Kidney (tissue), 13 donors: ENCODE measurements at regions not wholly inside any gene's neighbourhood (a gene's known extent, or its start where the extent isn't known, plus 50 kb on each side); places are given as distances from the start of the nearest gene placed in this dataset.

ENCODE experiments used
- DNase-seq, 5 donors: peaks; one replicate each; pipeline ENCODE4 v3.0.0-alpha.2; 2013 to 2020
- FAIRE-seq: peaks from 2 replicates; lab custom pipeline; 2012; peaks lifted over from hg19 to GRCh38; lab: Jason Lieb, UNC
- H3K27ac ChIP-seq, 2 donors: one replicate each; pipeline ENCODE4 v1.7.0; 2013; ENCODE audit warnings: low read depth in 2 of 2, low read length in 2 of 2, inconsistent platforms in 1 of 2
- H3K27me3 ChIP-seq: one replicate; pipeline ENCODE4 v1.7.1; 2013; ENCODE audit warnings: low read length, inconsistent platforms; ENCODE audit not compliant: control insufficient read depth, insufficient read depth
- H3K36me3 ChIP-seq, 3 donors: one replicate each; pipeline versions ENCODE4 v1.7.0 to v1.7.1; 2013; ENCODE audit warnings: low read length in 3 of 3, control low read depth in 1 of 3, inconsistent platforms in 1 of 3; ENCODE audit not compliant: insufficient read depth in 3 of 3, control insufficient read depth in 2 of 3
- H3K4me1 ChIP-seq, 3 donors: one replicate each; pipeline versions ENCODE4 v1.7.0 to v1.7.1; 2013; ENCODE audit warnings: low read length in 3 of 3, inconsistent platforms in 1 of 3, low read depth in 1 of 3; ENCODE audit not compliant: control insufficient read depth in 2 of 3, insufficient read depth in 2 of 3
- H3K4me3 ChIP-seq, 3 donors: one replicate each; pipeline versions ENCODE4 v1.7.0 to v1.8.1; 2013; ENCODE audit warnings: low read length in 3 of 3, control low read depth in 1 of 3, inconsistent platforms in 1 of 3
- H3K9ac ChIP-seq, 3 donors: one replicate each; pipeline versions ENCODE4 v1.7.0 to v1.7.1; 2013; ENCODE audit warnings: low read length in 3 of 3, control low read depth in 1 of 3, inconsistent platforms in 1 of 3
- H3K9me3 ChIP-seq, 3 donors: one replicate each; pipeline versions ENCODE4 v1.7.0 to v1.7.1; 2013; ENCODE audit warnings: low read length in 3 of 3, control low read depth in 1 of 3, inconsistent platforms in 1 of 3; ENCODE audit not compliant: control insufficient read depth in 2 of 3, insufficient read depth in 1 of 3
- intact Hi-C: fragments of 100-400 bp; cut with DNase I; formaldehyde crosslinking; loops from one replicate; pipeline ENCODE4 v1.11.1; 2022
- TF ChIP-seq, protein P1 (sequence below): IDR thresholded peaks from 3 replicates; pipeline ENCODE4 v1.5.1; 2012; ENCODE audit warnings: mild to moderate bottlenecking, moderate library complexity, borderline replicate concordance; ENCODE audit not compliant: insufficient read depth; ENCODE audit errors: extremely low read depth
- donor health status: control.
- donor health status: control.
- donor health status: control.
- donor health status: control.
- donor health status: control.
- donor health status: DM: yes; HTN: yes; CAD: no.
- donor health status: Normal renal cell carcinoma (clear cell type).

- no peak for FAIRE-seq
- Histone ChIP-seq H3K36me3 (no peaks in the 10 kb centered on the region), H3K27ac (no peak overlapping the region), H3K4me1 (no peaks in the 10 kb centered on the region), H3K27me3 (no peaks in the 10 kb centered on the region), H3K4me3 (no peak overlapping the region), H3K9me3 (no peaks in the 10 kb centered on the region), H3K9ac (no peak overlapping the region)
- TF ChIP-seq, protein P1, sequence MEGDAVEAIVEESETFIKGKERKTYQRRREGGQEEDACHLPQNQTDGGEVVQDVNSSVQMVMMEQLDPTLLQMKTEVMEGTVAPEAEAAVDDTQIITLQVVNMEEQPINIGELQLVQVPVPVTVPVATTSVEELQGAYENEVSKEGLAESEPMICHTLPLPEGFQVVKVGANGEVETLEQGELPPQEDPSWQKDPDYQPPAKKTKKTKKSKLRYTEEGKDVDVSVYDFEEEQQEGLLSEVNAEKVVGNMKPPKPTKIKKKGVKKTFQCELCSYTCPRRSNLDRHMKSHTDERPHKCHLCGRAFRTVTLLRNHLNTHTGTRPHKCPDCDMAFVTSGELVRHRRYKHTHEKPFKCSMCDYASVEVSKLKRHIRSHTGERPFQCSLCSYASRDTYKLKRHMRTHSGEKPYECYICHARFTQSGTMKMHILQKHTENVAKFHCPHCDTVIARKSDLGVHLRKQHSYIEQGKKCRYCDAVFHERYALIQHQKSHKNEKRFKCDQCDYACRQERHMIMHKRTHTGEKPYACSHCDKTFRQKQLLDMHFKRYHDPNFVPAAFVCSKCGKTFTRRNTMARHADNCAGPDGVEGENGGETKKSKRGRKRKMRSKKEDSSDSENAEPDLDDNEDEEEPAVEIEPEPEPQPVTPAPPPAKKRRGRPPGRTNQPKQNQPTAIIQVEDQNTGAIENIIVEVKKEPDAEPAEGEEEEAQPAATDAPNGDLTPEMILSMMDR = no peak
- intact Hi-C loops = no loop called here
- DNase-seq = no peak
These were observed 224.0 kb upstream of the CNKSR2 start for GRCh38 chrX:21150208-21150607.

DNA sequence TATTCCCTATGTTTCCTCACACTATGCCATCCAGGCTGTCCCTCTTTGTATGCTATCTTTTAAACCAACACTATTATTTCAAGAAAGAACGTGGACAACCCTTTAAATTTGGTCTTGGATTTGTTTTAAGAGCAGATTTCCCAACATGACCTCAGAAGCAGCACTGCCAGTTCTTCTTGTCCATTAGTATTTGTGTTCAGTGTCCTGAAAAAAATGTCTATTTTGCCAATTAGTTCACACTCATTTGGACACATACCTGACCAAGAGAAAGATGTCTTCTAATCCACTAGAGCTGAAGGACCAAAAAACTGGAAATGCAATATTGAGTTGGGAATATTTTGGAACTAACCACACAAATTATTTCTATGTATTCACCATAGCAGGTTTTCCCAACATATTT lies 223.2 kb upstream of the CNKSR2 start:
- H3K27me3 ChIP-seq = no peaks in the 10 kb centered on the region

GRCh38 chrX:21153033-21153432 lies 221.2 kb upstream of the CNKSR2 start:
- DNase-seq (no peak), FAIRE-seq (no peak)
- Histone ChIP-seq H3K36me3 (no peaks in the 10 kb centered on the region), H3K27me3 (no peaks in the 10 kb centered on the region), H3K9me3 (no peaks in the 10 kb centered on the region), H3K4me3 (no peak overlapping the region), H3K4me1 (no peaks in the 10 kb centered on the region), H3K27ac (no peak overlapping the region), H3K9ac (no peak overlapping the region)
- TF ChIP-seq, protein P1 = no peak
- intact Hi-C loops = no loop called here

More for the DNA sequence above, 223.2 kb upstream of the CNKSR2 start:
- Histone ChIP-seq H3K9me3 (no peaks in the 10 kb centered on the region), H3K4me3 (no peak overlapping the region), H3K27ac (no peak overlapping the region), H3K4me1 (no peaks in the 10 kb centered on the region), H3K36me3 (no peaks in the 10 kb centered on the region), H3K9ac (no peak overlapping the region)
- no peak for DNase-seq
- TF ChIP-seq, protein P1 = no peak
- FAIRE-seq = no peak
- intact Hi-C loops = no loop called here

DNA sequence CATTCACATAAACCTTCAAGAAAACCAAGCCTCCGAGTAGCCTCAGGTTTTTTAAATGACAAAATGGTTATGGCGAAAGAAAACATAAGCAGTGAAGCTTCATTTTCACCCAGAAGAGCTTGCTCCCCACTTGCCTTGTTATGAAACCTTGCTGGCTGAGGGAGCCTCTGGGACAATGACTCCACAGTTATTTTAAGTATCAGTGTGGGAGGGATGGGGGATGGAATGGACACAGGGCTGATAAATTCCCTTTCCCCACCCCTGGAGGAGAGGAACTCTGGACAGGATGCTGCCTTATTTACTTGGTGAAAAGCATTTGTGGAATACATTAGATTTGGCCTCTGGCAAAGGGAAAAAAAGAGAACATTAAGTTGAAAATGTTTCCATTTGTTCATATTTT lies 220.7 kb upstream of the CNKSR2 start:
- intact Hi-C loops = no loop called here
- H3K27ac ChIP-seq = no peak overlapping the region
- H3K4me1 ChIP-seq = no peaks in the 10 kb centered on the region
- no peak for FAIRE-seq
- TF ChIP-seq, protein P1 = no peak
- H3K9ac ChIP-seq = no peak overlapping the region
- H3K36me3 ChIP-seq = no peaks in the 10 kb centered on the region
- H3K9me3 ChIP-seq = no peaks in the 10 kb centered on the region
- peak in 1 of 5 donors; percentile 0 for DNase-seq
- H3K27me3 ChIP-seq = no peaks in the 10 kb centered on the region
- no peak overlapping the region for H3K4me3 ChIP-seq
